HepG2 (cell line): ENCODE measurements at regions not wholly inside any gene's neighbourhood (a gene's known extent, or its start where the extent isn't known, plus 50 kb on each side); places are given as distances from the start of the nearest gene placed in this dataset.
A peak's percentile ranks its signal among the peaks of the same experiment; 100 is the strongest.

ENCODE experiments used
- ATAC-seq: fragments of 200-7000 bp; cut with Tn5 transposase; 3 replicates; pipeline ENCODE4 v1.9.1; 2020; ENCODE audit warnings: mild to moderate bottlenecking, moderate library complexity
- BruUV-seq: library from RNA; stranded (reverse); fragments of 400-500 nt; replicated peaks from 2 replicates; lab custom pipeline; 2021; lab: Mats Ljungman, UMichigan
- CTCF ChIA-PET: fragments of 300-600 bp; formaldehyde crosslinking; extraction: SDS; loops from one replicate; lab custom pipeline; 2021; ENCODE audit warnings: low total read pairs, inconsistent platforms, low intra/inter-chr PET ratio; lab: Yijun Ruan, JAX
- POLR2A ChIA-PET: fragments of 350-600 bp; sonication (Branson Sonifier 250); formaldehyde crosslinking; loops from one replicate; lab custom pipeline; 2020; ENCODE audit warnings: antibody characterized with exemption, inconsistent platforms; lab: Yijun Ruan, JAX
- DNase-seq: peaks from one replicate; pipeline ENCODE4 v3.0.0-alpha.2; 2015; ENCODE audit warnings: low spot score
- FAIRE-seq: peaks from 3 replicates; lab custom pipeline; 2011; peaks lifted over from hg19 to GRCh38; lab: Jason Lieb, UNC
- H2AFZ ChIP-seq: one replicate; pipeline ENCODE4 v1.6.1; 2011; ENCODE audit warnings: low read length, inconsistent platforms
- H3K27ac ChIP-seq: fragments of 300-600 bp; 3 replicates; pipeline ENCODE4 v1.8.0; 2011; ENCODE audit warnings: mixed run types, mild to moderate bottlenecking, mixed read lengths, low read length, inconsistent platforms; ENCODE audit not compliant: insufficient read depth; ENCODE audit errors: extremely low read length
- H3K27me3 ChIP-seq, 2 experiments: fragments of 200-600 bp in 1 of 2; 2 replicates in 1 of 2; 3 replicates in 1 of 2; pipeline versions ENCODE4 v1.6.0 to v1.8.0; 2011; ENCODE audit warnings: low read length in 2 of 2, mild to moderate bottlenecking in 2 of 2, moderate library complexity in 2 of 2, inconsistent platforms in 1 of 2; ENCODE audit not compliant: insufficient read depth in 2 of 2, control insufficient read depth in 1 of 2
- H3K36me3 ChIP-seq, 2 experiments: fragments of 200-600 bp in 1 of 2; replicated peaks in 1 of 2; 2 replicates in 1 of 2; 3 replicates in 1 of 2; pipeline versions ENCODE4 v1.5.1 to v1.8.0; 2011; ENCODE audit warnings: low read length in 2 of 2, inconsistent platforms in 1 of 2; ENCODE audit not compliant: insufficient read depth in 2 of 2, control insufficient read depth in 1 of 2
- H3K4me1 ChIP-seq: 2 replicates; pipeline ENCODE4 v1.5.1; 2012; ENCODE audit warnings: low read length, inconsistent platforms; ENCODE audit not compliant: insufficient read depth
- H3K4me2 ChIP-seq: 2 replicates; pipeline ENCODE4 v1.6.0; 2011; ENCODE audit warnings: low read depth, low read length, inconsistent platforms
- H3K4me3 ChIP-seq, 3 experiments: fragments of 200-600 bp in 1 of 3; sonication (generic), shearing (Covaris generic) in 1 of 3; replicated peaks in 1 of 3; 2 replicates each; pipeline ENCODE4 v1.5.1; 2011 to 2016; ENCODE audit warnings: low read length in 3 of 3, inconsistent platforms in 2 of 3, low read depth in 2 of 3, mild to moderate bottlenecking in 2 of 3, control low read depth in 1 of 3, mixed read lengths in 1 of 3; ENCODE audit not compliant: insufficient read depth in 1 of 3
- H3K79me2 ChIP-seq: one replicate; pipeline ENCODE4 v1.6.1; 2011; ENCODE audit warnings: low read length, inconsistent platforms; ENCODE audit not compliant: insufficient read depth
- H3K9ac ChIP-seq: 2 replicates; pipeline ENCODE4 v1.6.0; 2011; ENCODE audit warnings: mild to moderate bottlenecking, low read depth, low read length, inconsistent platforms; ENCODE audit not compliant: insufficient read depth
- H3K9me3 ChIP-seq: 2 replicates; pipeline ENCODE4 v1.5.1; 2012; ENCODE audit warnings: mild to moderate bottlenecking, low read length
- H4K20me1 ChIP-seq: 2 replicates; pipeline ENCODE4 v1.6.0; 2011; ENCODE audit warnings: inconsistent platforms, mild to moderate bottlenecking, low read length, moderate library complexity; ENCODE audit not compliant: insufficient read depth
- FOXA1 ChIP-seq, 2 experiments: fragments of 450-650 bp in 1 of 2; sonication (generic) in 1 of 2; formaldehyde crosslinking in 1 of 2; IDR thresholded peaks; 2 replicates each; pipeline versions ENCODE4 v1.4.0 to v1.6.1; 2016 to 2020; ENCODE audit warnings: missing genetic modification reagents in 1 of 2
- FOXM1 ChIP-seq: sonication (generic); formaldehyde crosslinking; IDR thresholded peaks from 2 replicates; pipeline ENCODE4 v1.5.0; 2020; ENCODE audit warnings: missing genetic modification reagents
- MAFK ChIP-seq, 2 experiments: IDR thresholded peaks in 1 of 2; conservative IDR thresholded peaks in 1 of 2; 2 replicates each; pipeline ENCODE4 v1.6.1; 2011; ENCODE audit warnings: improper control_type of control experiment in 2 of 2, low read length in 2 of 2
- PRMT3 ChIP-seq: sonication (generic); formaldehyde crosslinking; IDR thresholded peaks from 2 replicates; pipeline ENCODE4 v1.8.1; 2022; ENCODE audit warnings: low read depth, mild to moderate bottlenecking, moderate library complexity, missing genetic modification reagents, borderline replicate concordance
- ZFP82 ChIP-seq: sonication (generic); formaldehyde crosslinking; IDR thresholded peaks from 2 replicates; pipeline ENCODE4 v1.5.1; 2020; ENCODE audit warnings: mild to moderate bottlenecking, missing genetic modification reagents, borderline replicate concordance
- ZNF616 ChIP-seq: sonication (generic); formaldehyde crosslinking; IDR thresholded peaks from 2 replicates; pipeline ENCODE4 v1.5.0; 2020; ENCODE audit warnings: low read depth, mild to moderate bottlenecking, missing genetic modification reagents
- WGBS: methylation state at CpG from one replicate; pipeline ENCODE4 v1.1.6; 2017; ENCODE audit warnings: low lambda C conversion rate; 5-methylcytosine and 5-hydroxymethylcytosine counted together
- in situ Hi-C: cut with HindIII; loops from 2 replicates; pipeline ENCODE4 v1.10.0; 2017; ENCODE audit warnings: low pct_unique_long_range_greater_than_20kb; ENCODE audit not compliant: extremely low pct_ligation_motif_present
- intact Hi-C: fragments of 100-400 bp; cut with micrococcal nuclease; formaldehyde crosslinking; loops from one replicate; pipeline ENCODE4 v1.10.0; 2022; ENCODE audit not compliant: unreplicated experiment
- TF ChIP-seq, protein P1 (sequence below): IDR thresholded peaks from 2 replicates; pipeline ENCODE4 v1.6.1; 2012; ENCODE audit warnings: low read length, improper control_type of control experiment

DNA sequence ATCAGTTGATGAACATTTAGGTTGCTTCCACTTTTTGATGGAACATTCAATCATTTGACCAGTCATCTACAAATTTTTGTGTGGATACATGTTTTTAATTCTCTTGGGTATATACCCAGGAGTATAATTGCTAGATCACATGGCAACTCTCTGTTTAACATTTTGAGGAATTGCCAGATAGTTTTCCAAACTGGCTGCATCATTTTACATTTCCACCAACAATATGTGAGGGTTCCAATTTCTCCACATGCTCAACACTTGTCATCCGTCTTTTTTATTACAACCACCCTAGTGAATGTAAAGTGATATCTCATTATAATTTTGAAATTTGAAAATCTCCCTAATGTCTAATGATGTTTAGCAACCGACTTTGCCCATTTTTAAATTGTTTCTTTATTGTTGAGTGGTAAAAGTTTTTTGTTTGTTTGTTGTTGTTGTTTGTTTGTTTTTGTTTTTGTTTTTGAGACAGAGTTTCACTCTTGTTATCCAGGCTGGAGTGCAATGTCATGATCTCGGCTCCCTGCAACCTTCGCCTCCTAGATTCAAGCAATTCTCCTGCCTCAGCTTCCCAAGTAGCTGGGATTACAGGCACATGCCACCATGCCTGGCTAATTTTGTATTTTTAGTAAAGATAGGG, 53.7 kb upstream of the PDYN start:
- CTCF ChIA-PET: no interaction called here
- no peak overlapping the region for H3K4me3 ChIP-seq
- POLR2A ChIA-PET: no interaction called here

DNA sequence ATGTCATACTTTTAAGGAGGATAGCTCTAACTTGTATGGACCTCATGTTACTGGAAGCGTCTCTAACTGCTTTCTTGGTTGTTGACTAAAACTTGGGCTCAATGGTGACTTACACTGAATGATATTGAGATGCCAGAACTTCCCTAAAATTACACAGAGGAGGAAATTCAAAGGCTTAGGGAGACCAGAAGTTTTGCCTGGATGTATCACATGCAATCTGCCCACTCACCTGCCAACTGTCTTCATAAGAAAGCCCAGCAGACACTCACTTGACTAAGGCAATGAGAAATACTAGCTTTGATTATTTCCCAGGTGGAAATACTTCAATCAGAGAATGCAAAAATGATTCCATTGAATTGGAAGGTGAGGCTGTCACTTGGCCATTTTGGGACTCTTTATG, 51.2 kb upstream of the PDYN start:
- H3K36me3 ChIP-seq: no peaks in the 10 kb centered on the region
- ATAC-seq (no peak), FAIRE-seq (no peak), DNase-seq (no peak)
- ChIA-PET POLR2A (no interaction called here), CTCF (no interaction called here)
- 13% methylated on average over 1 of the region's 1 CpG for WGBS
- no peak overlapping the region for H3K27ac ChIP-seq
- in situ Hi-C loops: no loop called here
- BruUV-seq: no TSS peak
- H3K79me2 ChIP-seq: no peaks in the 10 kb centered on the region
- peaks cover 1 to 16% of the 10 kb centered on the region in 2 experiments; a peak in 3 of 5 replicates for H3K27me3 ChIP-seq
- TF ChIP-seq ZFP82 (no peak), FOXM1 (CRISPR knock-in tag) (no peak), PRMT3 (CRISPR knock-in tag) (no peak), ZNF616 (CRISPR knock-in tag) (no peak)
- TF ChIP-seq, protein P1, sequence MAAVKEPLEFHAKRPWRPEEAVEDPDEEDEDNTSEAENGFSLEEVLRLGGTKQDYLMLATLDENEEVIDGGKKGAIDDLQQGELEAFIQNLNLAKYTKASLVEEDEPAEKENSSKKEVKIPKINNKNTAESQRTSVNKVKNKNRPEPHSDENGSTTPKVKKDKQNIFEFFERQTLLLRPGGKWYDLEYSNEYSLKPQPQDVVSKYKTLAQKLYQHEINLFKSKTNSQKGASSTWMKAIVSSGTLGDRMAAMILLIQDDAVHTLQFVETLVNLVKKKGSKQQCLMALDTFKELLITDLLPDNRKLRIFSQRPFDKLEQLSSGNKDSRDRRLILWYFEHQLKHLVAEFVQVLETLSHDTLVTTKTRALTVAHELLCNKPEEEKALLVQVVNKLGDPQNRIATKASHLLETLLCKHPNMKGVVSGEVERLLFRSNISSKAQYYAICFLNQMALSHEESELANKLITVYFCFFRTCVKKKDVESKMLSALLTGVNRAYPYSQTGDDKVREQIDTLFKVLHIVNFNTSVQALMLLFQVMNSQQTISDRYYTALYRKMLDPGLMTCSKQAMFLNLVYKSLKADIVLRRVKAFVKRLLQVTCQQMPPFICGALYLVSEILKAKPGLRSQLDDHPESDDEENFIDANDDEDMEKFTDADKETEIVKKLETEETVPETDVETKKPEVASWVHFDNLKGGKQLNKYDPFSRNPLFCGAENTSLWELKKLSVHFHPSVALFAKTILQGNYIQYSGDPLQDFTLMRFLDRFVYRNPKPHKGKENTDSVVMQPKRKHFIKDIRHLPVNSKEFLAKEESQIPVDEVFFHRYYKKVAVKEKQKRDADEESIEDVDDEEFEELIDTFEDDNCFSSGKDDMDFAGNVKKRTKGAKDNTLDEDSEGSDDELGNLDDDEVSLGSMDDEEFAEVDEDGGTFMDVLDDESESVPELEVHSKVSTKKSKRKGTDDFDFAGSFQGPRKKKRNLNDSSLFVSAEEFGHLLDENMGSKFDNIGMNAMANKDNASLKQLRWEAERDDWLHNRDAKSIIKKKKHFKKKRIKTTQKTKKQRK: no peak
- H3K4me3 ChIP-seq: no peak overlapping the region
- H3K9ac ChIP-seq: no peak overlapping the region
- intact Hi-C loops: no loop called here
- peaks cover 5% of the 10 kb centered on the region; the same call in 1 of the 2 replicates for H3K4me1 ChIP-seq
- H3K4me2 ChIP-seq: no peak overlapping the region
- H2AFZ ChIP-seq: no peak overlapping the region
- H3K9me3 ChIP-seq: no peaks in the 10 kb centered on the region
- H4K20me1 ChIP-seq: no peaks in the 10 kb centered on the region

More for the DNA sequence above, 53.7 kb upstream of the PDYN start:
- intact Hi-C loops (no loop called here), in situ Hi-C loops (no loop called here)
- Histone ChIP-seq H2AFZ (no peak overlapping the region), H3K27ac (no peak overlapping the region), H3K4me1 (peaks cover 5% of the 10 kb centered on the region; the same call in 1 of the 2 replicates), H3K27me3 (peaks cover 1 to 3% of the 10 kb centered on the region in 2 experiments; a peak in 2 of 5 replicates), H3K79me2 (no peaks in the 10 kb centered on the region), H3K9ac (no peak overlapping the region), H3K4me2 (no peak overlapping the region), H3K9me3 (no peaks in the 10 kb centered on the region), H3K36me3 (no peaks in the 10 kb centered on the region), H4K20me1 (no peaks in the 10 kb centered on the region)
- ATAC-seq: no peak
- BruUV-seq: no TSS peak
- FAIRE-seq: peak; percentile 4
- DNase-seq: no peak
- 19% methylated on average over 4 of the region's 4 CpGs for WGBS
- TF ChIP-seq FOXA1 (IDR thresholded peaks at IDR 0.05) (0 out of 2 replicates have a peak, but pooled peaks have one; percentile 8), FOXA1 (CRISPR knock-in tag; IDR thresholded peaks at IDR 0.05) (no peak), MAFK (conservative IDR thresholded peaks at IDR 0.05 in 1 of 2, IDR thresholded peaks at IDR 0.05 in 1 of 2; ENCODE audit: low read length in 2 of 2) (no peak)
